DND-41 (cell line): ENCODE measurements at regions not wholly inside any gene's neighbourhood (a gene's known extent, or its start where the extent isn't known, plus 50 kb on each side); places are given as distances from the start of the nearest gene placed in this dataset.

Experiments used
- ATAC-seq: fragments of 200-7000 bp; cut with Tn5 transposase; 3 replicates; pipeline ENCODE4 v1.9.1; 2021; ENCODE audit warnings: low read depth; ENCODE audit not compliant: insufficient read depth
- DNase-seq: peaks from one replicate; pipeline ENCODE4 v3.0.0-alpha.2; 2020
- H2AFZ ChIP-seq: 2 replicates; pipeline ENCODE4 v1.6.0; 2012; ENCODE audit warnings: low read depth, low read length
- H3K27ac ChIP-seq: 2 replicates; pipeline ENCODE4 v1.5.1; 2012; ENCODE audit warnings: low read length, inconsistent platforms
- H3K27me3 ChIP-seq: fragments of 200-600 bp; sonication (generic); 2 replicates; pipeline ENCODE4 v1.6.0; 2012; ENCODE audit warnings: low read length, mild to moderate bottlenecking, inconsistent platforms; ENCODE audit not compliant: insufficient read depth, poor library complexity
- H3K36me3 ChIP-seq: 2 replicates; pipeline ENCODE4 v1.5.1; 2012; ENCODE audit warnings: low read length, inconsistent platforms; ENCODE audit not compliant: insufficient read depth
- H3K4me1 ChIP-seq: 2 replicates; pipeline ENCODE4 v1.5.1; 2012; ENCODE audit warnings: mild to moderate bottlenecking, low read length; ENCODE audit not compliant: insufficient read depth
- H3K4me2 ChIP-seq: 2 replicates; pipeline ENCODE4 v1.6.0; 2012; ENCODE audit warnings: mild to moderate bottlenecking, moderate library complexity, low read length, inconsistent platforms; ENCODE audit not compliant: insufficient read depth
- H3K4me3 ChIP-seq, 2 experiments: fragments of 200-600 bp in 1 of 2; shearing (Covaris generic) in 1 of 2; 2 replicates each; pipeline ENCODE4 v1.5.1; 2012 to 2016; ENCODE audit warnings: inconsistent platforms in 2 of 2, low read length in 2 of 2, mild to moderate bottlenecking in 2 of 2, low read depth in 1 of 2, moderate library complexity in 1 of 2
- H3K79me2 ChIP-seq: 2 replicates; pipeline ENCODE4 v1.6.0; 2012; ENCODE audit warnings: low read length, inconsistent platforms; ENCODE audit not compliant: insufficient read depth
- H3K9ac ChIP-seq: 2 replicates; pipeline ENCODE4 v1.6.0; 2012; ENCODE audit warnings: low read depth, mild to moderate bottlenecking, inconsistent platforms, low read length, moderate library complexity
- H3K9me3 ChIP-seq: 2 replicates; pipeline ENCODE4 v1.5.1; 2012; ENCODE audit warnings: low read length, moderate library complexity, mild to moderate bottlenecking, inconsistent platforms; ENCODE audit not compliant: insufficient read depth, severe bottlenecking
- H4K20me1 ChIP-seq: 2 replicates; pipeline ENCODE4 v1.6.0; 2012; ENCODE audit warnings: low read length; ENCODE audit not compliant: insufficient read depth
- CTCF ChIP-seq: IDR thresholded peaks from 2 replicates; pipeline ENCODE4 v1.5.1; 2012; ENCODE audit warnings: borderline replicate concordance, low read length, moderate library complexity, mild to moderate bottlenecking; ENCODE audit not compliant: poor library complexity, severe bottlenecking; ENCODE audit errors: extremely low read depth
- EZH2 ChIP-seq: IDR thresholded peaks from 3 replicates; pipeline ENCODE4 v1.6.1; 2012; ENCODE audit warnings: borderline replicate concordance, low read depth, mild to moderate bottlenecking, moderate library complexity, low read length, inconsistent platforms; ENCODE audit not compliant: severe bottlenecking

GRCh38 chr6:12516070-12516469, 200.5 kb upstream of the PHACTR1 start:
- TF ChIP-seq CTCF (no peak), EZH2 (no peak)
- ATAC-seq = peak; percentile 53; the same call in 1 of the 3 replicates
- no peak overlapping the region for H2AFZ ChIP-seq

DNA sequence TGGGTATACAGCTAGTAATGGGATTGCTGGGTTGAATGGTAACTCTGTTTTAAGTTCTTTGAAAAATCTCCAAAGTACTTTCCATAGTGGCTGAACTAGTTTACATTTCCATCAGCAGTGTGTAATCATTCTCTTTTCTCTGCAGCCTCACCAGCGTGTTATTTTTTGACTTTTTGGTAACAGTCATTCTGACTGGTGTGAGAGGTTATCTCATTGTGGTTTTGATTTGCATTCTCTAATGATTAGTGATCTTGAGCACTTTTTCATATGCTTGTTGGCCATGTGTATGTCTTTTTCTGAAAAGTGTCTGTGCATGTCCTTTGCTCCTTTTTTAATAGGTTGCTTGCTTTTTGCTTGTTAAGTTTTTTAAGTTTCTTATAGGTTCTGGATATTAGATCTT, 194.2 kb upstream of the PHACTR1 start:
- no peak overlapping the region for H3K4me3 ChIP-seq
- TF ChIP-seq CTCF (no peak), EZH2 (no peak)
- no peaks in the 10 kb centered on the region for H3K9me3 ChIP-seq
- H3K36me3 ChIP-seq = no peaks in the 10 kb centered on the region
- DNase-seq = no peak
- no peak overlapping the region for H2AFZ ChIP-seq
- H3K27me3 ChIP-seq = no peaks in the 10 kb centered on the region
- H3K9ac ChIP-seq = no peak overlapping the region
- H3K27ac ChIP-seq = no peak overlapping the region
- H3K79me2 ChIP-seq = no peaks in the 10 kb centered on the region
- no peaks in the 10 kb centered on the region for H4K20me1 ChIP-seq
- H3K4me1 ChIP-seq = no peaks in the 10 kb centered on the region
- H3K4me2 ChIP-seq = no peak overlapping the region
- ATAC-seq = no peak

More at GRCh38 chr6:12516070-12516469, 200.5 kb upstream of the PHACTR1 start:
- no peak overlapping the region for H3K4me3 ChIP-seq
- H3K27ac ChIP-seq = no peak overlapping the region
- H3K9ac ChIP-seq = no peak overlapping the region
- H3K79me2 ChIP-seq = no peaks in the 10 kb centered on the region
- no peak overlapping the region for H3K4me2 ChIP-seq
- H3K27me3 ChIP-seq = no peaks in the 10 kb centered on the region
- no peak for DNase-seq
- H3K4me1 ChIP-seq = no peaks in the 10 kb centered on the region
- no peaks in the 10 kb centered on the region for H3K9me3 ChIP-seq
- H4K20me1 ChIP-seq = no peaks in the 10 kb centered on the region
- H3K36me3 ChIP-seq = no peaks in the 10 kb centered on the region

DNA sequence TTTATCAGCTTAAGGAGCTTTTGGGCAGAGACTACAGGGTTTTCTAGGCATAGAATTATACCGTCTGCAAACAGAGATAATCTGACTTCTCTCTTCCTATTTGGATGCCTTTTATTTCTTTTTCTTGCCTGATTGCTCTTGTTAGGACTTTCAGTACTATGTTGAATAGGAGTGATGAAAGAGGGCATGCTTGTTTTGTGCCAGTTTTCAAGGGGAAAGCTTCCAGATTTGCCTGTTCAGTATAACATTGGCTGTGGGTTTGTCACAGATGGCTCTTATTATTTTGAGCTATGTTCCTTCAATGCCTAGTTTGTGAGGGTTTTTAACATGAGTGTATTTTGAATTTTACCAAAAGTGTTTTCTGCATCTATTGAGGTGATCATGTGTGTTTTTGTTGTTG, 192.8 kb upstream of the PHACTR1 start:
- Histone ChIP-seq H3K9ac (no peak overlapping the region), H3K27ac (no peak overlapping the region), H3K36me3 (no peaks in the 10 kb centered on the region), H3K4me3 (no peak overlapping the region), H3K4me2 (no peak overlapping the region), H3K9me3 (no peaks in the 10 kb centered on the region), H4K20me1 (no peaks in the 10 kb centered on the region), H3K4me1 (no peaks in the 10 kb centered on the region), H3K27me3 (no peaks in the 10 kb centered on the region), H3K79me2 (no peaks in the 10 kb centered on the region), H2AFZ (no peak overlapping the region)
- no peak for ATAC-seq
- no peak for DNase-seq
- TF ChIP-seq CTCF (no peak), EZH2 (no peak)

DNA sequence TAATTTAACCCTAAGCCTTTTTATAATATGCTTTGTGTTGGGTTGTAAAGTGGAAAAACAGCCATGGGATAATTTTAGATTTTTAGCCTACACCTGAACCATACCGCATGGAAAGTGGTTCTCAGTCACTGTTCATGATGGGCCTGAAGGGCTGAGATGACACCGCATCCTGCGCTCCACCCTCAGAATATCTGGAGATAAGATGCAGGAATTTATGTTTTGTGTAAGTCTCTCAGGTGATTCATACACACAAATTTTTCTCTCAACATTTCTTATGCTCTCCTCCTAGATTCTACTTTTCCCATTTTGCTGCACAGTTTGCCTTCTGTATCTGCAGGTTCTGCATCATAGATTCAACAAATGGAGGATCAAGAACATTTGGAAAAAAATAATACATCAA, 191.3 kb upstream of the PHACTR1 start:
- no peak for DNase-seq
- Histone ChIP-seq H2AFZ (no peak overlapping the region), H3K4me3 (no peak overlapping the region), H3K27me3 (no peaks in the 10 kb centered on the region), H3K4me1 (no peaks in the 10 kb centered on the region), H3K4me2 (no peak overlapping the region), H3K9ac (no peak overlapping the region), H3K9me3 (no peaks in the 10 kb centered on the region), H4K20me1 (no peaks in the 10 kb centered on the region), H3K36me3 (no peaks in the 10 kb centered on the region), H3K79me2 (no peaks in the 10 kb centered on the region), H3K27ac (no peak overlapping the region)
- no peak for ATAC-seq
- TF ChIP-seq CTCF = no peak
- no peak for TF ChIP-seq EZH2
